NCI-H1930 (cell line): ENCODE measurements at regions not wholly inside any gene's neighbourhood (a gene's known extent, or its start where the extent isn't known, plus 50 kb on each side); places are given as distances from the start of the nearest gene placed in this dataset.
"Not testable (repeated sequence)": the region's sequence is repeated elsewhere in the genome, so short reads cannot be mapped to it uniquely, and the experiment has no call there.

Experiments
- DNase-seq, 2 experiments: peaks; one replicate each; lab custom pipeline; 2025; lab: John Stamatoyannopoulos, UW

DNA sequence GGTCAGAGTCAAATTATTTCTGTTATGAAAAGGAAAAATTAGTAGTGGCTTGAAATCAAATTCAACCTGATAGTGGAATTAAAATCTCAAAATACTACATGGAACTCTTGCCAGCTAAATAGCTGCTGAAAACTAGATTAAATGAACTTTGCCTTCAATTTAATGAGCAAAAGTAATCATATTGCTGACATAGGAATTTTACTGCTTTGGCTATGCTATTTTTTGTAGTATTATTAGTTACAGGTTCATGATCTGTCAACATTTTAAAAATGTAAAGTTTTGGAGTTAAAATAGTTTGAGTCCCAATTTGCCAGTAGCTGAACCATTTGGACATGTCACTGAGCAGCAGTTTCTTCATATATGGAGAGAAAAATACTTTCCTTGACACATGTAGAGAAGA lies 81.4 kb downstream of the RERGL start:
- no peak for DNase-seq

GRCh38 chr12:17999174-17999801 lies 90.7 kb downstream of the RERGL start:
- DNase-seq = no peak

- peak in 1 of 2 experiments; percentile 24 for DNase-seq
Observed at GRCh38 chr12:17992002-17992656, 97.9 kb downstream of the RERGL start.

DNA sequence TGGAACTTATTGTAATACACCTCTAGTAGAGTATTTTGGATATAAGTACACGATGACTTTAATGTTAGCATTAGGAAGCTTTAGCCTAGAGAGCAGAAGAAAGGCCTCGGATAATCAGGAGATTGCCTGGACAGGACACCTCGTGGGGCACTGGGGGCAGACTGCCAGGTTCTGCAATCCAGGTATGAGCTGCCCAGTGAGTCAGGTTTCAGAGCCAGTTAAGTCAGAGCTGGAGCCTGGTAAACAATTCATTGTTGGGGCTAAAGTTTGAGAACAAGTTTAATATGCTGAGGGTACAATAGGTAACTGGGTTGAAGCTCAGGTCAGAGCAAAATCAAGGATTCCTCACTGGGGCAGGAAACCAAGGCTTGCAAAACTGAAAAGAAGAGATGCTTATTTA lies 107.4 kb downstream of the RERGL start:
- no peak for DNase-seq

DNA sequence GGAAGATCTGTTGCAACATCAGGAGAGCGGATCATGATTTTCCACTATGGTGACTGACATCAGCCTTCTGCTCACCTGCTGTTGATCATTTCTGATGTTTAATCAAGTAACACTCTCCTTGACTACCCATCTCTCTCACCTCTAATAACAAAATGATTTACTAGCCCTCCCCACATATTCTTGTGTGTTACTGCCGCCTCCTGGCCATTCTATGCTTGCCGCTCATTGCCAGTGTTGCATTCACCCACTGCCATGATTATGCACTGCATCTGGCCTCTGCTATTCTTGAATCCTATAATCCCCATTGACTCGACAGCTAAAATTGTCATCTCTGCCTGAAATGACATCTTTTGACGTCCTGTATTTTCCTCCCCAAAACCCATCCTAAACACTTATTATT lies 113.8 kb downstream of the RERGL start:
- DNase-seq = no peak

- DNase-seq = no peak
Observed at GRCh38 chr12:17975763-17976162, 114.2 kb downstream of the RERGL start.

GRCh38 chr12:17975239-17975638 lies 114.8 kb downstream of the RERGL start:
- DNase-seq = no peak

- no peak for DNase-seq
Observed at GRCh38 chr12:17971850-17972249, 118.1 kb downstream of the RERGL start.

DNA sequence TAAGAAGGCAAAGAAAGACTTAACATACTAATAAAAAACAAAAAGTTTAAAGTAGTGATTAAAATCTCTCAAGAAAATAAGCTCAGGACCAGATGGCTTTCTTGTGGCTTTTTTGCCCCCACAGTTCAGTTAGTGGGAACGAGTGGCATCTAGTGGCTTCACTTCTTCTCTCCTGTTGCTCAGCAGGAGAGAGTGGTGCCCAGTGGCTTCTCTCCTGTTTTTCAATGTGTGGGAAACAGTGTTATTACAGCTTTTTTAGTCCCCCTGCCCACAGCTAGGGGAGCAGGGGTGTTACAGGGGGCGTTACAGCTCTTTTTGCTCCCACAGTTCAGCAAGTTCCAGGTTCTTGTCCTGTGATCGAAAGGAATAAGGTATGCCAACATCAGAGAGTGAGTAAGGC lies 135.2 kb downstream of the RERGL start:
- DNase-seq = no peak

DNA sequence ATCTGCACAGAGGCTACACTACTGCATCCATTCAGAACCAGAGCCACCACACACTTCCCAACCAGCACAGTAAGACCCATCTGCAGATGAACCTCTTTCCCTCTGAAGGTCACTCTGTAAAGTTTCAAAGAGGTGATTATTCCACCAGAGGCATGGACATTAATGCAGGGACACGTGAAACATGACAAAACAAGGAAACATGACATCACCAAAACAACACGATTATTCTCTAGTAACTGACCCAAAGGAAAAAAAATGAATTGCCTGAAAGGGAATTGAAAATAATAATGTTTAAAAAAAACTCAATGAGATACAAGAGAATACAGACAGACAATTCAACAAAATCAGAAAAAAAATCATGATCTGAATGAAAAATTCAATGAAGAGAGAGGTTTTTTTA lies 139.1 kb downstream of the RERGL start:
- no peak for DNase-seq

- no peak for DNase-seq
Observed at GRCh38 chr12:17949558-17950141, 140.3 kb downstream of the RERGL start.

DNA sequence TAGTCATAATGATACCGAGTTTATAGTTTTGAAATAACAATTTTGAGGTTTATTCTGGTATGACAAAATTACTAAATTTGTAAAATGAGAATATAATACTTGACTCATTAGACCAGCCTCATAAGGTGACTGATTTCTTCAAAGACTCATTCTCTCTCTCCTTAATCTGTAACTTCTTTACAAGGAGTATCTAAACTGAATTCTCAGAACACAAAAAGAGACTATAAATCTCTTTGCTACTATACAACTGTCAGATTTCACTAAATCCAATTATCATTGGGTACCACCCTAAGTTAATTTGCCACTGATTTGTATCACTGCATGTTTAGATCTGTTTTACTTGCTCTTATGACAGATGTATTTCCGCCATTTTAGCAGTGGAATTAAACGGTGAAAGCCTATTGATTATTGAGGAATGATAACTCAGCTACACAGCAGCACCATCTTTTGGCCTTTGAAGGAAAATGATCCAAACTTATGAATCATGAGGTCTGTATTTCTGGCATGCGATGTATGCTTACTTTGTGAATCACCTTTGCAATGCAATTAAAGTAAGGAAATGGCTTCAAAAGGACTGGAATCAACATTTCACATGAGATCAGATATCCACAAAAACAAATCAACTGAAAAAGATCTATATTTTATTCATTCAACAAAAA lies 161.2 kb downstream of the RERGL start:
- DNase-seq = no peak

DNA sequence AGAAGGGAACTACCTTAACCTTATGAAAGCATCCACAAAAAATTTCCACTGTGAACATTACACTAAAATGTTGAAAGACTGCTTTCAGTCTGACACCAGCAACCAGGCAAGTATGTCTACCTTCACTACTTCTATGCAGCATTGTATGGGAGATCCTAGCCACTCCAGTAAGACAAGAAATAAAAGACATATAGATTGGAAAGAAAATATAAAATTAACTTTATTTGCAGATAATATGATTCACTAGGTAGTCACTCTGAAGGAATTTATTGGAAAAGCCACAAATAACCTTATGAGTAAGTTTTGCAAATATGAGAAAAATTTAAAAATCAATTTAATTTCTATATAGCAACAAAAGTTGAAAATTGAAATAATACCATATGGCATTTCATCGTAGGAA lies 172.0 kb downstream of the RERGL start:
- DNase-seq = no peak

- no peak for DNase-seq
Observed at GRCh38 chr12:17884581-17884980, 205.4 kb downstream of the RERGL start.

DNA sequence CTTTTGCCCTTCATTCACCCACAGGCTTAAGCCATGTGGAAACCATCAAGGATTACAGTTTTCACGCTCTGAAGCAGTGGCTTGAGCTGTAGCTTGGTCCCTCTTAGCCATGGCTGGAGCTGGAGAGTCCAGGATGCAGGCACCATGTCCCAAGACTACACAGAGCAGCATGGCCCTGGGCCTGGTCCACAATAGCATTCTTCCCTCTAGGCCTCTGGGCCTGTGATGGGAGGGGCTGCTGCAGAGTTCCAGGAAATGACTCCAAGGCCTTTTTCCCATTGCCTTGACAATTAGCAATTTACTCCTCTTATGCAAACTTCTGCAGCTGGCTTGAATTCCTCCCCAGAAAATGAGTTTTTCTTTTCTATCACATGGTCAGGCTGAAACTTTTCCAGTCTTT lies 211.3 kb downstream of the RERGL start:
- no peak for DNase-seq

- DNase-seq = no peak
Observed at GRCh38 chr12:17875230-17875629, 214.8 kb downstream of the RERGL start.

DNA sequence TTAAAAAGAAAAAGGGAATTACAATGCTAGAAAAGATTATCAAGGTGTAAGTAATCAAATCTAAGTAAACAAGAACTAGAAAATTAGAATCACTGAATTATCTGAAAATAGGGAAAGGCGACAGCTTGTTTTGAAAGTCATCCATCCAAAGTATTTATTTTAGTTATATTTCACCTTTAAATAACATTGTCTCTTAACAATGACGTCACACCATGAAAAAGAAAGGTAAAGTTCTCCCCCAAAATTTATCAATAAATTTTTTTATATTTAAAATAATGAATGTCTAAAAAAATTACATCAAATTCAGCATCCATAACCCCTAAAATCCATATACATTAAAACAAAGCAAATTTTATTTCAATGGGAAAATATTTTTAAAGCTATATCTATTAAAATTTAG lies 223.2 kb downstream of the RERGL start:
- DNase-seq = no peak

DNA sequence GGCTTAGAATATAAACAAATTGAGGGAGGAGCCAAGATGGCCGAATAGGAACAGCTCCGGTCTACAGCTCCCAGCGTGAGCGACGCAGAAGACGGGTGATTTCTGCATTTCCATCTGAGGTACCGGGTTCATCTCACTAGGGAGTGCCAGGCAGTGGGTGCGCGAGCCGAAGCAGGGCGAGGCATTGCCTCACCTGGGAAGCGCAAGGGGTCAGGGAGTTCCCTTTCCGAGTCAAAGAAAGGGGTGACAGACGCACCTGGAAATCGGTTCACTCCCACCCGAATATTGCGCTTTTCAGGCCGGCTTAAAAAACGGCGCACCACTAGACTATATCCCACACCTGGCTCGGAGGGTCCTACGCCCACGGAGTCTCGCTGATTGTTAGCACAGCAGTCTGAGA lies 234.4 kb downstream of the RERGL start:
- DNase-seq = not testable (repeated sequence)

- DNase-seq = no peak
Observed at GRCh38 chr12:17853054-17853453, 236.9 kb downstream of the RERGL start.

DNA sequence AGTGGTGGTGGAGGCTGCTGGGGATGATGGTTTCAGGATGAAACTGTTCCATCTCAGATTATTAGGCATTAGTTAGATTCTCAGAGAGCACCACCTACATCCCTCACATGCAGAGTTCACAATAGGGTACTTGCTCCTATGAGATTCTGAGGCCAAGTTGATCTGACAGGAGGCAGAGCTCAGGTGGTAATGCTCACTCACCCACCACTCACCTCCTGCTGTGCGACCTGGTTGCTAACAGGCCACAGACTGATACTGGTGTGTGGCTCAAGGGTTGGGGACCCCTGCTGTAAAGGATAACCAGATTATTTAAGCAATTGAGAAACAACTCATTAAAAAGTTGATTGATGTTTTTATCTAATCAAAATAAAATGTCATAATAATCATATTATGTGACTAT lies 248.5 kb downstream of the RERGL start:
- no peak for DNase-seq

DNA sequence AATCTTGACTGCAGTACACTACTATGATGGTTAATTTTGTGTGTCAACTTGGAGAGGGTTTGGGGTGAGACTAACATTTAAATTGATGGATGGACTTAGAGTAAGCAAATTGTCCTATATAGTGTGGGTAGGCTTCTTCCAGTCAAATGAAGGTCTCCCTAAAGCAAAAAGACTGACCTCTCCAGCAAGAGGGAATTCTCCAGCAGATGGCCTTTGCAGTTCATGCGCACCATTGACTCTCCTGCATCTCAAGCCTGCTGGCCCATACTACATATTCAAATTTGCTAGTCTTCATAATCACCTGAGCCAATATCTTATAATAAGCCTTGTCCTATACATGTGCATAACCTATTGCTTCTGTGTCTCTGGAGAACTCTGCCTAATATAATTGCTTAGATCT lies 260.2 kb downstream of the RERGL start:
- no peak for DNase-seq

- DNase-seq = no peak
Observed at GRCh38 chr12:17818931-17819330, 271.1 kb downstream of the RERGL start.

GRCh38 chr12:17810399-17810798 lies 279.6 kb downstream of the RERGL start:
- no peak for DNase-seq
